ENCODE measurements at regions not wholly inside any gene's neighbourhood (a gene's known extent, or its start where the extent isn't known, plus 50 kb on each side); places are given as distances from the start of the nearest gene placed in this dataset.

DNA sequence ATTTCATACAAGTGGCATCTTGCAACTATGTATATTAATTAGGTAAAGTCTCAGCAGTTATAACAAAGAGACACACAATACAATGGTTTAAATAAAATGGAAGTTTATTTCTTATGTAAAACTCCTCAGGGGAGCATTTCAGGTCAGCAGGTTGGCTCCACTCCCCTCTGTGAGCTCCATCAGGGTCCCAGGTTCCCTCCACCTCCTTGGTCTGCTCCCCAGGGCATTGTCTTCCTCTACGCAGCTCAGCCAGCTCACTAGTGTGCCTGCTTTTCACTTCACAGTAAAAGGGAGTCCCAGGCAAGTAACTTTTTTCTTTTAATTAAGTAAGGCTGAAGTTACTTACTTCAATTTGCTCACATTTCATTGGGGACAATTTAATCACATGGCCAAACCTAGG lies 135.3 kb upstream of the FNDC3A start:
- no peaks in the 10 kb centered on the region for H3K27me3 Mint-ChIP-seq (ENCODE audit: low read depth)
- peaks cover 5% of the 10 kb centered on the region for H3K9me3 Mint-ChIP-seq
- no peaks in the 10 kb centered on the region for H3K4me1 Mint-ChIP-seq
- TF ChIP-seq, protein P1, sequence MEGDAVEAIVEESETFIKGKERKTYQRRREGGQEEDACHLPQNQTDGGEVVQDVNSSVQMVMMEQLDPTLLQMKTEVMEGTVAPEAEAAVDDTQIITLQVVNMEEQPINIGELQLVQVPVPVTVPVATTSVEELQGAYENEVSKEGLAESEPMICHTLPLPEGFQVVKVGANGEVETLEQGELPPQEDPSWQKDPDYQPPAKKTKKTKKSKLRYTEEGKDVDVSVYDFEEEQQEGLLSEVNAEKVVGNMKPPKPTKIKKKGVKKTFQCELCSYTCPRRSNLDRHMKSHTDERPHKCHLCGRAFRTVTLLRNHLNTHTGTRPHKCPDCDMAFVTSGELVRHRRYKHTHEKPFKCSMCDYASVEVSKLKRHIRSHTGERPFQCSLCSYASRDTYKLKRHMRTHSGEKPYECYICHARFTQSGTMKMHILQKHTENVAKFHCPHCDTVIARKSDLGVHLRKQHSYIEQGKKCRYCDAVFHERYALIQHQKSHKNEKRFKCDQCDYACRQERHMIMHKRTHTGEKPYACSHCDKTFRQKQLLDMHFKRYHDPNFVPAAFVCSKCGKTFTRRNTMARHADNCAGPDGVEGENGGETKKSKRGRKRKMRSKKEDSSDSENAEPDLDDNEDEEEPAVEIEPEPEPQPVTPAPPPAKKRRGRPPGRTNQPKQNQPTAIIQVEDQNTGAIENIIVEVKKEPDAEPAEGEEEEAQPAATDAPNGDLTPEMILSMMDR (IDR thresholded peaks at IDR 0.05; ENCODE audit: unreplicated experiment in 3 of 3) = no peak
- H3K27ac Mint-ChIP-seq = no peak overlapping the region
- H3K4me3 Mint-ChIP-seq = no peak overlapping the region
- H3K36me3 Mint-ChIP-seq (ENCODE audit: low read depth) = no peaks in the 10 kb centered on the region

DNA sequence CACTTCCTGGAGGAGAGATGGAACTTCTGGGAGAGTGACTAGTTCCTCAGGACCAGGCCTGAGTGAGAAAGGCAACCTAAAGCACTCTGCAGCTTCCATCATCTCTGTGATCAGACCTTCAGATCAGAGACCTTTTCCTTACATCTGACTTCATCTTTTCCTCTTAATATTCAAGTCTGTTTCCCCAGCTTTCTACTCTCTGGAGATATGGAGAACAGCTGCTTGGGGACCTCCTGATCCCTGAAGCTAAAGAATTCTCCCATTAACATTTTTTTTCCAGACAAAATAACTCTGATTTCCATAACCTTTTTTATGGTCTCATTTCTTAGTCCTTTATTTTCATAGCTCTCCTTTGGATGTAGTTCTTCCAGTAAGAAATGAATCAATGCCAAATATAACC lies 133.4 kb upstream of the FNDC3A start:
- no peaks in the 10 kb centered on the region for H3K27me3 Mint-ChIP-seq (ENCODE audit: low read depth)
- no peak overlapping the region for H3K4me3 Mint-ChIP-seq
- TF ChIP-seq, protein P1 (IDR thresholded peaks at IDR 0.05; ENCODE audit: unreplicated experiment in 3 of 3) = no peak
- H3K4me1 Mint-ChIP-seq = no peaks in the 10 kb centered on the region
- no peak overlapping the region for H3K27ac Mint-ChIP-seq
- no peaks in the 10 kb centered on the region for H3K36me3 Mint-ChIP-seq (ENCODE audit: low read depth)
- H3K9me3 Mint-ChIP-seq = no peaks in the 10 kb centered on the region

DNA sequence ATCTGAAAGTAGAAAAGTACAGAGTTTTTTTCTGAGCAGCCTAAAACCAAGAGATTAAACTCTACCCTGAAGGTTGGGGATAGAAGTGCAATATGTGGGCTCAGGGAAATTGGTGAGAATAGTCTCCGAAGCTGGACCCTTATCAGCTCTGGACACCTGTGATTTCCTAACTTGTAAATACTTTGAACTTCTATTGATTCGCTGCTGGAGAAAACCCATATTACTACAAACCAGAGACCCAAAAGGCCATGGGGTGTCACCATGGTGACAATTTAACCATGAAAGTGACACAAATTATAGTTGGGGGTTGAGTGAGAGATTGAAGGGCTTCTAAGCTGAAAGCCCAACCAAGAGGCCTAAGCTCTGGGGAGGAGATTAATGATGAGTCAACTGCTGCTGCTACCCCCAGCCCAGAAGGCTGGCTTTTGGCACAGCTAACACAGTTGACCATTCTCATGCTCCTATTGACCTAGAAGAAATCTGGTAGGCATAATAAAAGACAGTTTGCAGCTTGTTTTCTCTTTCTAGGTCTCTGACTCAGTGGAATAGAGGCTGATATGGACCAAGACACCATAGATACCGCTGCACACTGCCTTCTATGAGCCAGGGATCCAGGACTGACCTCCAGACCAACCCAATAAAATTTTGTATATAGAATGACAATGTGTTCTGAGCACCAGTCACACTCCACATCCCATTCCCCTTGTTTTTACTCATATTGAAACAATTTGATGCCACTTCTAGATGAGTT lies 131.9 kb upstream of the FNDC3A start:
- TF ChIP-seq, protein P1 (IDR thresholded peaks at IDR 0.05; ENCODE audit: unreplicated experiment in 3 of 3) = no peak
- no peaks in the 10 kb centered on the region for H3K9me3 Mint-ChIP-seq
- H3K4me3 Mint-ChIP-seq = no peak overlapping the region
- no peaks in the 10 kb centered on the region for H3K4me1 Mint-ChIP-seq
- H3K27ac Mint-ChIP-seq = no peak overlapping the region
- no peaks in the 10 kb centered on the region for H3K27me3 Mint-ChIP-seq (ENCODE audit: low read depth)
- H3K36me3 Mint-ChIP-seq (ENCODE audit: low read depth) = no peaks in the 10 kb centered on the region

DNA sequence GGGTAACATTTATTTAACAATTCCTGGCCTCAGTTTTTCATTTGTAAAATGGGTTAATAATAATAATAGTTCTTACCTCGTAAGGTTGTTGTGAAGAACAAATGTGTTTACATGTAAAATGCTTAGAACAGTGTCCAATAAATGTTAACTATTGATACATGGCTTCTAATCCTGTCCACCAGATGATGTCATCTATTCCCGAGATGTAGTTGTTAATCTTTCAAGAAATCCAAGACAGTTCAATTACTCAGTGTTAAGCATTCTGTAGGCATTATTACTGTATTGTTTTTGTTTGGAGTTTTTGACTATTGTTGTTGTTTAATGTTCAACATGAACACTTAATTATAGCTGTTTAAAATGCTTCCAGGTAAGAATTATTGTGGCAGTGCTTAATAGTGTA lies 131.0 kb upstream of the FNDC3A start:
- TF ChIP-seq, protein P1 (IDR thresholded peaks at IDR 0.05; ENCODE audit: unreplicated experiment in 3 of 3) = no peak
- Mint-ChIP-seq H3K27me3 (ENCODE audit: low read depth) (no peaks in the 10 kb centered on the region), H3K27ac (no peak overlapping the region), H3K9me3 (no peaks in the 10 kb centered on the region), H3K4me3 (no peak overlapping the region), H3K36me3 (ENCODE audit: low read depth) (no peaks in the 10 kb centered on the region), H3K4me1 (no peaks in the 10 kb centered on the region)

DNA sequence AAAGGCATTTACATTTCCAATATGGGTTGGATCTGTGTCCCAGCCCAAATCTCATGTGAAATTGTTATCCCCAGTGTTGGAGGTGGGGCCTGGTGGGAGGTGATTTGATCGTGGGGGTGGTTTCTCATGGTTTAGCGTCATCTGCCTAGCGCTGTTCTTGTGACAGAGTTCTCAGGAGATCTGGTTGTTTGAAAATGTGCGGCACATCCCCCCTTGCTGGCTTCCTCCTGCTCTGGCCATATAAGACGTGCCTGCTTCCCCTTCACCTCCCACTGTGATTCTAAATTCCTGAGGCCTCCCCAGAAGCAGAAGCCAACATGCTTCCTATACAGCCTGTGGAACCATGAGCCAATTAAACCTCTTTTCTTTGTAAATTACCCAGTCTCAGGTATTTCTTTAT lies 126.2 kb upstream of the FNDC3A start:
- H3K27me3 Mint-ChIP-seq (ENCODE audit: low read depth) = no peaks in the 10 kb centered on the region
- TF ChIP-seq, protein P1 (IDR thresholded peaks at IDR 0.05; ENCODE audit: unreplicated experiment in 3 of 3) = no peak

DNA sequence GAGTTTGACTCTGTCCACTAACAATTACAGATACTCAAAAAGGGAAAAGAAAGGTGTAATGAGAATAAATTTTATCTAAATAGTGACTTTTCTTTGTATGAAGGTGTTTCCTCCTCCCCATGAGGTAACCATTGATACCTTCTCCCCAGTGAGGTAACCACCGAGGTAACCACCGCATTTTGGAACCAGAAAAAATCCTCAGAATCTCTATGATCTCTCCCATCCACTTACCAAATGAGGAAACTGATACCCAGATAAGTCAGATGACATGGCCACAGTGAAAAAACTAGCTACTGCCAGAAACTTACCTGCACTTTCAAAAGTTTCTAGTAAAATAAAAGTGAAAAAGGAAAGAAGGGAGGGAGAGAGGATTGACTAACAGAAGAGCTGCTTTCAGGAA lies 124.0 kb upstream of the FNDC3A start:
- Mint-ChIP-seq H3K27me3 (ENCODE audit: low read depth) (no peaks in the 10 kb centered on the region), H3K4me1 (no peaks in the 10 kb centered on the region), H3K9me3 (no peaks in the 10 kb centered on the region), H3K36me3 (ENCODE audit: low read depth) (no peaks in the 10 kb centered on the region), H3K4me3 (no peak overlapping the region), H3K27ac (no peak overlapping the region)
- TF ChIP-seq, protein P1 (IDR thresholded peaks at IDR 0.05; ENCODE audit: unreplicated experiment in 3 of 3) = no peak

More for the DNA sequence above, 126.2 kb upstream of the FNDC3A start:
- Mint-ChIP-seq H3K4me1 (no peaks in the 10 kb centered on the region), H3K27ac (no peak overlapping the region), H3K36me3 (ENCODE audit: low read depth) (no peaks in the 10 kb centered on the region), H3K9me3 (no peaks in the 10 kb centered on the region), H3K4me3 (no peak overlapping the region)
